ENCODE measurements at regions not wholly inside any gene's neighbourhood (a gene's known extent, or its start where the extent isn't known, plus 50 kb on each side); places are given as distances from the start of the nearest gene placed in this dataset.

DNA sequence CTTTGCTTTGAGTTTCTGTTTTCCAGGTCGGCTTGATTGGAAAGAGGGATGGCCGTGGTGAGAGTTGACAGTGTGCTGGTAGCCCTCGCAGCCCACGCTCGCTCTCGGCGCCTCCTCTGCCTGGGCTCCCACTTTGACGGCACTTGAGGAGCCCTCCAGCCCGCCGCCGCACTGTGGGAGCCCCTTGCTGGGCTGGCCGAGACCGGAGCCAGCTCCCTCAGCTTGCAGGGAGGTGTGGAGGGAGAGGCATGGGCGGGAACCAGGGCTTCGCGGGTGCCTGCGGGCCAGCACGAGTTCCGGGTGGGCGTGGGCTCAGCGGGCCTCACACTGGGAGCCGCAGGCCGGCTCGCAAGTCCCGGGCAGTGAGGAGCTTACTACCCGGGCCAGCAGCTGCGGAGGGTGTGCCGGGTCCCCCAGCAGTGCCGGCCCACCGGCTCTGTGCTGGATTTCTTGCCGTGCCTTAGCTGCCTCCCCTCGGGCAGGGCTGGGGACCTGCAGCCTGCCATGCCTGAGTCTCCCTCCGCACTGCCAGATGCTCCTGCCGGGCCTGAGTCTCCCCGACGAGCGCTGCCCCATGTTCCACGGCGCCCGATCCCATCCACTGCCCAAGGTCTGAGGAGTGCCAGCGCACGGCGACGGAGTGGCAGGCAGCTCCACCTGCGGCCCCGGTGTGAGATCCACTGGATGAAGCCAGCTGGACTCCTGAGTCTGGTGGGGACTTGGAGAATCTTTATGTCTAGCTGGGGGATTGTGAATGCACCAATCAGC lies 166.4 kb upstream of the FAT1 start:
- TF ChIP-seq, protein P1, sequence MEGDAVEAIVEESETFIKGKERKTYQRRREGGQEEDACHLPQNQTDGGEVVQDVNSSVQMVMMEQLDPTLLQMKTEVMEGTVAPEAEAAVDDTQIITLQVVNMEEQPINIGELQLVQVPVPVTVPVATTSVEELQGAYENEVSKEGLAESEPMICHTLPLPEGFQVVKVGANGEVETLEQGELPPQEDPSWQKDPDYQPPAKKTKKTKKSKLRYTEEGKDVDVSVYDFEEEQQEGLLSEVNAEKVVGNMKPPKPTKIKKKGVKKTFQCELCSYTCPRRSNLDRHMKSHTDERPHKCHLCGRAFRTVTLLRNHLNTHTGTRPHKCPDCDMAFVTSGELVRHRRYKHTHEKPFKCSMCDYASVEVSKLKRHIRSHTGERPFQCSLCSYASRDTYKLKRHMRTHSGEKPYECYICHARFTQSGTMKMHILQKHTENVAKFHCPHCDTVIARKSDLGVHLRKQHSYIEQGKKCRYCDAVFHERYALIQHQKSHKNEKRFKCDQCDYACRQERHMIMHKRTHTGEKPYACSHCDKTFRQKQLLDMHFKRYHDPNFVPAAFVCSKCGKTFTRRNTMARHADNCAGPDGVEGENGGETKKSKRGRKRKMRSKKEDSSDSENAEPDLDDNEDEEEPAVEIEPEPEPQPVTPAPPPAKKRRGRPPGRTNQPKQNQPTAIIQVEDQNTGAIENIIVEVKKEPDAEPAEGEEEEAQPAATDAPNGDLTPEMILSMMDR (IDR thresholded peaks at IDR 0.05; ENCODE audit: insufficient read depth, low read length, poor library complexity, severe bottlenecking) = no peak
- H3K27me3 ChIP-seq (replicated peaks; ENCODE audit: control insufficient read depth, insufficient read depth, low read length) = no peaks in the 10 kb centered on the region
- no peaks in the 10 kb centered on the region for H3K36me3 ChIP-seq (ENCODE audit: control insufficient read depth, insufficient read depth, low read length)
- no peak for DNase-seq (ENCODE audit: extremely low read depth, insufficient read length)
- no peak overlapping the region for H3K4me3 ChIP-seq (replicated peaks; ENCODE audit: low read depth, low read length)

DNA sequence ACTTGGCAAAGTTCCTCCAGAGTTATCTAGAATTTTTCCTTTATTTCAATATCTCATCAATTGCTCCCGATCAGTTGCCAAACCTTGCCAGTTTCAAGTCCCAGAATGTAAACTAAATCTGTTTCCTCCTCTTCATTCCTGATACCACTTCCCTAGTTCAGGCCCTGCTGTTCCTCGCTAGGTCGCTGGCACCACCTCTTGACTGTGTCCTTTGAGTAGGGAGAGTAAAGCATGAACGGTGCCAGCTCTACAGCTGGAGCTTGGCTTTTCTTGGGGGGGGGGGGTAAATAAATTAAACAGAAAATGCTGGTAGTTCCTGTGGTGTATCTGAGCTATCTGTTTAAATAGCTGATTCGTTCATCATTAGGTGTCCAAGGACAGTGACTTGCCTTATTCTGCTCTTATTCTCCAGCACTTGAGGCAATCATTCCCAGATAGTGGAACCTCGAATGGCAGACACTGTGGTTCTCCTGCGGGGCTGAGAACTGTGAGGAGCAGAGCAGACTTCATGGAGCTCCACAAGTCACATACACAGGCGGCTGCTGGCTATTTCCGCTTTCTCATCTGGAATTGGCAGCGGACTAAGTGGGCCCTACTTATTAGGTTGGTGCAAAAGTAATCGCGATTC lies 168.3 kb upstream of the FAT1 start:
- no peak for DNase-seq (ENCODE audit: extremely low read depth, insufficient read length)
- H3K27me3 ChIP-seq (replicated peaks; ENCODE audit: control insufficient read depth, insufficient read depth, low read length) = no peaks in the 10 kb centered on the region
- TF ChIP-seq, protein P1 (IDR thresholded peaks at IDR 0.05; ENCODE audit: insufficient read depth, low read length, poor library complexity, severe bottlenecking) = no peak
- H3K36me3 ChIP-seq (ENCODE audit: control insufficient read depth, insufficient read depth, low read length) = no peaks in the 10 kb centered on the region
- no peak overlapping the region for H3K4me3 ChIP-seq (replicated peaks; ENCODE audit: low read depth, low read length)

DNA sequence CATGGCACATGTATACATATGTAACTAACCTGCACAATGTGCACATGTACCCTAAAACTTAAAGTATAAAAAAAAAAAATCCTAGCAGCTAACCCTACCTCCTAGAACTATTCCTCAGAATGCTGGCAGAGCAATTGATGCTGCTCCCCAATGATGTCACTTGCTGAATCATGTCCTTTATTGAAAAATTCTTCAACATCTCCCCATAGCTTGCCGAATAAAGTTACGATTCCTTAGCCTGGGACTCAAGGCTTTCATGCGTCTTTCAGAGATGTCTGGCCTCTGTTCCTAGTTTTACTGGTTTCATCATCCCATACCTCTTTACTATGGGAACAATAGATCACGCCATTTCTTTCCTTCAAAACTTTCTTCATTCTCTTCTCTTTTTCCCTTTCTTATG lies 174.7 kb upstream of the FAT1 start:
- no peaks in the 10 kb centered on the region for H3K27me3 ChIP-seq (replicated peaks; ENCODE audit: control insufficient read depth, insufficient read depth, low read length)
- no peak overlapping the region for H3K4me3 ChIP-seq (replicated peaks; ENCODE audit: low read depth, low read length)
- TF ChIP-seq, protein P1 (IDR thresholded peaks at IDR 0.05; ENCODE audit: insufficient read depth, low read length, poor library complexity, severe bottlenecking) = no peak
- no peak for DNase-seq (ENCODE audit: extremely low read depth, insufficient read length)
- H3K36me3 ChIP-seq (ENCODE audit: control insufficient read depth, insufficient read depth, low read length) = no peaks in the 10 kb centered on the region

DNA sequence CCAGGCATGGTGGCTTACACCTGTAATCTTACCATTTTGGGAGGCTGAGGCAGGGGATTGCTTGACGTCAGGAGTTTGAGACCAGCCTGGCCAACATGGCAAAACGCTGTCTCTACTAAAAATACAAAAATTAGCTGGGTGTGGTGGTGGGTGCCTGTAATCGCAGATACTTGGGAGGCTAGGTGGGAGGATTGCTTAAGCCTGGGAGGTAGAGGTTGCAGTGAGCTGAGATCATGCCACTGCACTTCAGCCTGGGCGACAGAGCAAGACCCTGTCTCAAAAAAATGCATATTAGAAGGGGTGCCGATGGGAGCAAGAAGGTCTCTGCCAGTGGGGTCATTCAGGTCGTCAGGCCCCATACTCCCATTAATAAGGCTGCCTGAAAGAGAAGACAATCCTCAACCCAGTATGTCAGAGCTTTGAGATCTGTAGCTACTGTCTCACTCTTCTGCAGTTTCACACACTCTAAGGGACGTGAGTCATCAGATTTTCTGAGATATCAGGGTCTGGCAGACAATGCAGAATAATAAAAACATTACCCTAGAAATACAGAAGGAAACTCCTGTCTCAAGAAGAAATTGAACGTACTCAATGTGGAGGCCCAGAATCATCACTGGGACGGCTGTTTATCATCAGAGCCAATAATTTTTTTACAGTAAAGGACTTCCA lies 176.7 kb upstream of the FAT1 start:
- no peaks in the 10 kb centered on the region for H3K36me3 ChIP-seq (ENCODE audit: control insufficient read depth, insufficient read depth, low read length)
- TF ChIP-seq, protein P1 (IDR thresholded peaks at IDR 0.05; ENCODE audit: insufficient read depth, low read length, poor library complexity, severe bottlenecking) = no peak
- no peak overlapping the region for H3K4me3 ChIP-seq (replicated peaks; ENCODE audit: low read depth, low read length)
- H3K27me3 ChIP-seq (replicated peaks; ENCODE audit: control insufficient read depth, insufficient read depth, low read length) = no peaks in the 10 kb centered on the region
- DNase-seq (ENCODE audit: extremely low read depth, insufficient read length) = no peak

DNA sequence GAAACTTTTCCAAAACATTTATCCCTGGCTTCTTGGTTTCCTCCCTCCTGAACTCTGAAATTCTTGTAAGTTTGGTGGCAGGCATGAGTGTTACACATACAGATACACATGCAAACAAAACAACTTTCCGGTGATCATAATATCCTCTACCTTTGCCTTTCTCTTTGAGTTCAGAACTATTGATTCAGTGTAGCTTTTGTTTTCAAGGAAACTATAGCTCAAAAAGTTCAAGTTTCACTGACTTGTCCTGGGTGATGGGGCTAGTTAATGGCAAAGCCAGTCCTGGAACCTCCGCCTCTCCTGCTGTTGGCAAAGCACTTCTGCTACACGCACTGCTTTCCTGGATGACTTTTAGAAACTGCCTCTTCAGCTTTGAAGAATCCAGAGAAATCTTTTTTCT lies 177.3 kb upstream of the FAT1 start:
- TF ChIP-seq, protein P1 (IDR thresholded peaks at IDR 0.05; ENCODE audit: insufficient read depth, low read length, poor library complexity, severe bottlenecking) = no peak
- Histone ChIP-seq H3K4me3 (replicated peaks; ENCODE audit: low read depth, low read length) (no peak overlapping the region), H3K36me3 (ENCODE audit: control insufficient read depth, insufficient read depth, low read length) (no peaks in the 10 kb centered on the region), H3K27me3 (replicated peaks; ENCODE audit: control insufficient read depth, insufficient read depth, low read length) (no peaks in the 10 kb centered on the region)
- no peak for DNase-seq (ENCODE audit: extremely low read depth, insufficient read length)

Data from GM06990 (cell line).